Type B pancreatic cell (in vitro differentiated cells): ENCODE measurements at regions not wholly inside any gene's neighbourhood (a gene's known extent, or its start where the extent isn't known, plus 50 kb on each side); places are given as distances from the start of the nearest gene placed in this dataset.
A peak's percentile ranks its signal among the peaks of the same experiment; 100 is the strongest.

Experiments
- DNase-seq: peaks from one replicate; pipeline ENCODE4 v3.0.0; 2021; ENCODE audit warnings: mixed read lengths; ENCODE audit not compliant: unreplicated experiment; ENCODE audit errors: extremely low spot score
- H3K27ac Mint-ChIP-seq: 2 replicates; pipeline ENCODE4 v1.8.0; 2021; ENCODE audit warnings: mild to moderate bottlenecking, mixed read lengths
- H3K27me3 Mint-ChIP-seq: 2 replicates; pipeline ENCODE4 v1.8.0; 2021; ENCODE audit warnings: mixed read lengths
- H3K36me3 Mint-ChIP-seq: 2 replicates; pipeline ENCODE4 v1.8.0; 2021; ENCODE audit warnings: mixed read lengths
- H3K4me1 Mint-ChIP-seq: one replicate; pipeline ENCODE4 v1.8.0; 2021; ENCODE audit warnings: mixed read lengths; ENCODE audit not compliant: unreplicated experiment
- H3K4me3 Mint-ChIP-seq: 2 replicates; pipeline ENCODE4 v1.8.0; 2021; ENCODE audit warnings: mild to moderate bottlenecking, mixed read lengths
- H3K9me3 Mint-ChIP-seq: 2 replicates; pipeline ENCODE4 v1.8.0; 2021; ENCODE audit warnings: mixed read lengths
- TF ChIP-seq, protein P1 (sequence below): fragments of 200-600 bp; sonication (generic); conservative IDR thresholded peaks from 2 replicates; pipeline ENCODE4 v1.5.0; 2021; ENCODE audit warnings: antibody characterized with exemption, mild to moderate bottlenecking

DNA sequence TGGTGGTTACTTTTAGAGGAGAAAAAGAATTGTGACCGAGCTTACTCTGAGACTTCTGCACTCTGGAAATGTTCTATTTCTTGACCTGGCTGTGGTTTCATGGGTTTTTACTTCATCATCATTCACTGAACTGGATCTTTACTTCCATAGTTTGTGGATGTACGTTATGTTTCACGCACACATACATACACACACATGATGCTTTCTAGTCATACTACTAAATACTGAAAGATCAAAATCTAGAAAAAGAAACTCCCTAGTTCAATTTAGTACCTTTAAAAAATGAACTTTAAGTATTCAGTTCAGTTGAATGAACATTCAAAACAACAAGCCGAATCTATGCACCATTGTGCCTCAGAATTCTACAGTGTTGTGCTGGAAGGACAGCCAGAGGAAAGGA, 65.0 kb downstream of the TEX35 start:
- Mint-ChIP-seq H3K27me3 (peaks cover 2% of the 10 kb centered on the region), H3K36me3 (no peaks in the 10 kb centered on the region), H3K27ac (no peak overlapping the region), H3K4me1 (peaks cover 13% of the 10 kb centered on the region), H3K9me3 (no peaks in the 10 kb centered on the region), H3K4me3 (no peak overlapping the region)
- TF ChIP-seq, protein P1, sequence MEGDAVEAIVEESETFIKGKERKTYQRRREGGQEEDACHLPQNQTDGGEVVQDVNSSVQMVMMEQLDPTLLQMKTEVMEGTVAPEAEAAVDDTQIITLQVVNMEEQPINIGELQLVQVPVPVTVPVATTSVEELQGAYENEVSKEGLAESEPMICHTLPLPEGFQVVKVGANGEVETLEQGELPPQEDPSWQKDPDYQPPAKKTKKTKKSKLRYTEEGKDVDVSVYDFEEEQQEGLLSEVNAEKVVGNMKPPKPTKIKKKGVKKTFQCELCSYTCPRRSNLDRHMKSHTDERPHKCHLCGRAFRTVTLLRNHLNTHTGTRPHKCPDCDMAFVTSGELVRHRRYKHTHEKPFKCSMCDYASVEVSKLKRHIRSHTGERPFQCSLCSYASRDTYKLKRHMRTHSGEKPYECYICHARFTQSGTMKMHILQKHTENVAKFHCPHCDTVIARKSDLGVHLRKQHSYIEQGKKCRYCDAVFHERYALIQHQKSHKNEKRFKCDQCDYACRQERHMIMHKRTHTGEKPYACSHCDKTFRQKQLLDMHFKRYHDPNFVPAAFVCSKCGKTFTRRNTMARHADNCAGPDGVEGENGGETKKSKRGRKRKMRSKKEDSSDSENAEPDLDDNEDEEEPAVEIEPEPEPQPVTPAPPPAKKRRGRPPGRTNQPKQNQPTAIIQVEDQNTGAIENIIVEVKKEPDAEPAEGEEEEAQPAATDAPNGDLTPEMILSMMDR = no peak
- no peak for DNase-seq

GRCh38 chr1:178578541-178578940, 65.6 kb downstream of the TEX35 start:
- no peaks in the 10 kb centered on the region for H3K36me3 Mint-ChIP-seq
- peaks cover 13% of the 10 kb centered on the region for H3K4me1 Mint-ChIP-seq

DNA sequence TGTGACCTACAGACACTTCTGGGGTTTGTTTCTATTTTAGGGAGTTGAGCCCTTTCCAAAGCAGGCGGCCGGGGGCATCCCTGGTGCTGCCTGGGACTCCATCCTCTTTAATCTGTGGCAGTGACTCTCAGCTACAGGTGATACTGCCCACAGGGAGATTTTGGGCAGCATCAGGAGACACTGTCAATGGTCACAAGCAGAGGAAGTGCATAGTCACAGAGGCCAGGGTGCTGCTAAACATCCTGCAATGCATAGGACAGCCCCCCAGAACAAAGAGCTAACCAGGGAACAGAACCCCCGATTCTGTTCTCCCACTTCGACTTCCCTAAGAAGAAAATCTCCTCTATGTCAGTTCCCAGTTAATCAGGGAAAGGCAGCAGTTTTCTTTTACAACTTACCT, 66.2 kb downstream of the TEX35 start:
- no peak for DNase-seq
- H3K27me3 Mint-ChIP-seq = peaks cover 2% of the 10 kb centered on the region
- no peaks in the 10 kb centered on the region for H3K9me3 Mint-ChIP-seq
- peaks cover 13% of the 10 kb centered on the region for H3K4me1 Mint-ChIP-seq
- no peak overlapping the region for H3K4me3 Mint-ChIP-seq
- no peaks in the 10 kb centered on the region for H3K36me3 Mint-ChIP-seq
- no peak overlapping the region for H3K27ac Mint-ChIP-seq
- TF ChIP-seq, protein P1 = no peak

More at GRCh38 chr1:178578541-178578940, 65.6 kb downstream of the TEX35 start:
- Mint-ChIP-seq H3K4me3 (no peak overlapping the region), H3K9me3 (no peaks in the 10 kb centered on the region), H3K27me3 (peaks cover 2% of the 10 kb centered on the region), H3K27ac (no peak overlapping the region)
- DNase-seq = no peak
- TF ChIP-seq, protein P1 = no peak

- Mint-ChIP-seq H3K9me3 (no peaks in the 10 kb centered on the region), H3K27ac (no peak overlapping the region), H3K36me3 (no peaks in the 10 kb centered on the region), H3K27me3 (peaks cover 2% of the 10 kb centered on the region), H3K4me3 (no peak overlapping the region), H3K4me1 (peaks cover 13% of the 10 kb centered on the region)
- TF ChIP-seq, protein P1 = no peak
- DNase-seq = no peak
Observed at GRCh38 chr1:178579562-178579961, 66.7 kb downstream of the TEX35 start.

GRCh38 chr1:178580096-178580495, 67.2 kb downstream of the TEX35 start:
- Mint-ChIP-seq H3K9me3 (no peaks in the 10 kb centered on the region), H3K36me3 (no peaks in the 10 kb centered on the region), H3K4me3 (no peak overlapping the region), H3K27me3 (peaks cover 2% of the 10 kb centered on the region), H3K27ac (no peak overlapping the region), H3K4me1 (peaks cover 13% of the 10 kb centered on the region)
- TF ChIP-seq, protein P1 = no peak
- DNase-seq = peak; percentile 29

- Mint-ChIP-seq H3K27me3 (peaks cover 2% of the 10 kb centered on the region), H3K36me3 (no peaks in the 10 kb centered on the region), H3K4me3 (no peak overlapping the region), H3K27ac (no peak overlapping the region), H3K4me1 (peaks cover 7% of the 10 kb centered on the region), H3K9me3 (no peaks in the 10 kb centered on the region)
- TF ChIP-seq, protein P1 = no peak
- no peak for DNase-seq
Observed at GRCh38 chr1:178580876-178581275, 68.0 kb downstream of the TEX35 start.
